ENCODE measurements at regions not wholly inside any gene's neighbourhood (a gene's known extent, or its start where the extent isn't known, plus 50 kb on each side); places are given as distances from the start of the nearest gene placed in this dataset.

DNA sequence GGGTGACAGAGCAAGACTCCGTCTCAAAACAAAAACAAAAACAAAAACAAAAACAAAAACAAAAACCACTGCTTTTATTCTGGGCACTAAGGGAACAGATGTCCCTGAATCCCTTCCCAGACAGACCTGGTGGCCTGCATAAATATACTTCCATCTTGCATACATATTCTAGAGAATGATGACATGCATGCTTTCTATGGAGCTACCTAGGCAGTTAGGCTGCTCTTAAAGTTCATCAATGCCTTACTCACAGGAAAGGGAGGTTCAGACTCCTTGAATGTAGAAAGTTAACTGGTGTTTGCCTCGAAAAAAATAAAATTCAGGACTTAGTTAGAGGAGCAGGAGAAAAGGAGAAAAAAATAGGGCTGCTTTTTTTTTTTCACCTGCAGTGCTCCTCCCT lies 72.6 kb downstream of the C3orf38 start:
- TF ChIP-seq, protein P1, sequence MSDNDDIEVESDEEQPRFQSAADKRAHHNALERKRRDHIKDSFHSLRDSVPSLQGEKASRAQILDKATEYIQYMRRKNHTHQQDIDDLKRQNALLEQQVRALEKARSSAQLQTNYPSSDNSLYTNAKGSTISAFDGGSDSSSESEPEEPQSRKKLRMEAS (IDR thresholded peaks at IDR 0.05): no peak
- TF ChIP-seq NRF1 (IDR thresholded peaks at IDR 0.05; ENCODE audit: low read depth, low read length): no peak
- TF ChIP-seq, protein P2, sequence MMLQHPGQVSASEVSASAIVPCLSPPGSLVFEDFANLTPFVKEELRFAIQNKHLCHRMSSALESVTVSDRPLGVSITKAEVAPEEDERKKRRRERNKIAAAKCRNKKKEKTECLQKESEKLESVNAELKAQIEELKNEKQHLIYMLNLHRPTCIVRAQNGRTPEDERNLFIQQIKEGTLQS (IDR thresholded peaks at IDR 0.05; ENCODE audit: insufficient read depth, low read depth, low read length): no peak
- TF ChIP-seq YY1 (IDR thresholded peaks at IDR 0.05; ENCODE audit: low read depth, low read length): no peak
- TF ChIP-seq HDAC6 (IDR thresholded peaks at IDR 0.05; ENCODE audit: low read depth, low read length): no peak

Measured in H1 (cell line).